HCT116 (cell line): ENCODE measurements at regions not wholly inside any gene's neighbourhood (a gene's known extent, or its start where the extent isn't known, plus 50 kb on each side); places are given as distances from the start of the nearest gene placed in this dataset.

Source experiments
- ATAC-seq: fragments of 200-7000 bp; cut with Tn5 transposase; 2 replicates; pipeline ENCODE4 v1.9.1; 2020; ENCODE audit warnings: mild to moderate bottlenecking, moderate library complexity
- BruUV-seq: library from RNA; stranded (reverse); fragments of 400-500 nt; replicated peaks from 2 replicates; lab custom pipeline; 2021; lab: Mats Ljungman, UMichigan
- CTCF ChIA-PET: fragments of 300-600 bp; sonication (Branson Sonifier 250); formaldehyde crosslinking; loops from one replicate; lab custom pipeline; 2021; ENCODE audit warnings: antibody characterized with exemption; lab: Charles Lee
- POLR2A ChIA-PET: fragments of 300-600, 350-600 bp; sonication (Branson Sonifier 250); formaldehyde crosslinking; loops from one replicate; lab custom pipeline; 2021; ENCODE audit warnings: antibody characterized with exemption; lab: Charles Lee
- RAD21 ChIA-PET, 2 experiments: fragments of 300-600 bp; sonication (Branson Sonifier 250); formaldehyde crosslinking; loops; one replicate each; lab custom pipeline; 2023; ENCODE audit warnings: low total read pairs in 2 of 2; ENCODE audit not compliant: uncharacterized antibody in 2 of 2, unreplicated experiment in 2 of 2, low non-redundant PET in 1 of 2; lab: Charles Lee
- DNase-seq: peaks from one replicate; pipeline ENCODE4 v3.0.0-alpha.2; 2010; ENCODE audit warnings: low read depth, low spot score
- H2AFZ ChIP-seq: fragments of 200-600 bp; shearing (Covaris generic), sonication (generic); 2 replicates; pipeline ENCODE4 v1.6.1; 2017; ENCODE audit warnings: low read depth, mixed run types, mixed read lengths, antibody characterized with exemption, low read length; ENCODE audit not compliant: poor library complexity, severe bottlenecking
- H3K27ac ChIP-seq: 2 replicates; pipeline ENCODE4 v1.5.1; 2012; ENCODE audit warnings: low read depth, low read length
- H3K27me3 ChIP-seq: fragments of 200-600 bp; sonication (generic); 2 replicates; pipeline ENCODE4 v1.6.1; 2016; ENCODE audit warnings: mixed run types, low read length, mixed read lengths; ENCODE audit not compliant: insufficient read depth
- H3K36me3 ChIP-seq, 2 experiments: fragments of 200-500 bp in 1 of 2; fragments of 200-600 bp in 1 of 2; sonication (Bioruptor generic) in 1 of 2; sonication (generic) in 1 of 2; 2 replicates each; pipeline versions ENCODE4 v1.5.1 to v1.6.1; 2014 to 2016; ENCODE audit warnings: low read length in 2 of 2, inconsistent platforms in 1 of 2, mixed read lengths in 1 of 2, mixed run types in 1 of 2; ENCODE audit not compliant: insufficient read depth in 2 of 2, control insufficient read depth in 1 of 2
- H3K4me1 ChIP-seq, 2 experiments: fragments of 200-600 bp in 1 of 2; sonication (generic) in 1 of 2; 2 replicates each; pipeline versions ENCODE4 v1.5.1 to v1.6.1; 2012 to 2017; ENCODE audit warnings: low read length in 2 of 2, inconsistent platforms in 1 of 2, mild to moderate bottlenecking in 1 of 2, mixed read lengths in 1 of 2, mixed run types in 1 of 2, moderate library complexity in 1 of 2; ENCODE audit not compliant: insufficient read depth in 2 of 2, control insufficient read depth in 1 of 2
- H3K4me2 ChIP-seq: fragments of 200-600 bp; sonication (generic); 2 replicates; pipeline ENCODE4 v1.6.1; 2017; ENCODE audit warnings: mixed run types, low read length, mixed read lengths
- H3K4me3 ChIP-seq, 2 experiments: fragments of 200-600 bp in 1 of 2; sonication (generic) in 1 of 2; replicated peaks in 1 of 2; 2 replicates each; pipeline ENCODE4 v1.5.1; 2011 to 2016; ENCODE audit warnings: low read length in 2 of 2, control low read depth in 1 of 2, low read depth in 1 of 2, mild to moderate bottlenecking in 1 of 2, mixed read lengths in 1 of 2, mixed run types in 1 of 2
- H3K79me2 ChIP-seq: fragments of 200-600 bp; sonication (generic); 2 replicates; pipeline ENCODE4 v1.6.1; 2017; ENCODE audit warnings: mild to moderate bottlenecking, mixed run types, low read length, moderate library complexity, mixed read lengths; ENCODE audit not compliant: insufficient read depth
- H3K9ac ChIP-seq: fragments of 200-600 bp; sonication (generic); 2 replicates; pipeline ENCODE4 v1.6.1; 2016; ENCODE audit warnings: low read length, mixed read lengths
- H3K9me2 ChIP-seq: fragments of 200-600 bp; sonication (generic), shearing (Covaris generic); 2 replicates; pipeline ENCODE4 v1.6.1; 2017; ENCODE audit warnings: mixed run types, mild to moderate bottlenecking, moderate library complexity; ENCODE audit not compliant: insufficient read depth
- H3K9me3 ChIP-seq, 2 experiments: fragments of 200-500 bp in 1 of 2; fragments of 200-600 bp in 1 of 2; sonication (Bioruptor generic) in 1 of 2; sonication (generic) in 1 of 2; 2 replicates each; pipeline ENCODE4 v1.6.1; 2014 to 2017; ENCODE audit warnings: low read length in 2 of 2, mixed read lengths in 2 of 2, inconsistent platforms in 1 of 2, low read depth in 1 of 2, mild to moderate bottlenecking in 1 of 2, mixed run types in 1 of 2, moderate library complexity in 1 of 2; ENCODE audit not compliant: control insufficient read depth in 1 of 2, insufficient read depth in 1 of 2
- H4K20me1 ChIP-seq: fragments of 200-600 bp; sonication (generic), shearing (Covaris generic); 2 replicates; pipeline ENCODE4 v1.6.1; 2017; ENCODE audit warnings: mixed run types, mild to moderate bottlenecking, moderate library complexity; ENCODE audit not compliant: insufficient read depth
- ATF3 ChIP-seq: IDR thresholded peaks from 2 replicates; pipeline ENCODE4 v1.6.1; 2012
- CBX3 ChIP-seq: IDR thresholded peaks from 2 replicates; pipeline ENCODE4 v1.6.1; 2012; ENCODE audit warnings: low read depth
- CEBPB ChIP-seq: IDR thresholded peaks from 2 replicates; pipeline ENCODE4 v1.6.1; 2012; ENCODE audit warnings: low read depth
- CTCF ChIP-seq, 3 experiments: fragments of 200-600 bp in 1 of 3; sonication (generic) in 1 of 3; IDR thresholded peaks in 2 of 3; conservative IDR thresholded peaks in 1 of 3; 2 replicates each; pipeline ENCODE4 v1.5.1; 2012 to 2017; ENCODE audit warnings: low read depth in 2 of 3, low read length in 2 of 3, antibody characterized with exemption in 1 of 3, borderline replicate concordance in 1 of 3, control low read depth in 1 of 3, mild to moderate bottlenecking in 1 of 3, mixed read lengths in 1 of 3, mixed run types in 1 of 3, moderate library complexity in 1 of 3; ENCODE audit not compliant: insufficient read depth in 1 of 3
- EZH2 ChIP-seq: fragments of 200-600 bp; sonication (generic); IDR thresholded peaks from 2 replicates; pipeline ENCODE4 v1.6.1; 2017; ENCODE audit warnings: antibody characterized with exemption, mixed run types
- FOSL1 ChIP-seq: IDR thresholded peaks from 2 replicates; pipeline ENCODE4 v1.6.1; 2012; ENCODE audit warnings: low read depth
- MAX ChIP-seq: IDR thresholded peaks from 2 replicates; pipeline ENCODE4 v1.6.1; 2012
- POLR2A ChIP-seq: IDR thresholded peaks from 2 replicates; pipeline ENCODE4 v1.7.0; 2011; ENCODE audit warnings: borderline replicate concordance; ENCODE audit not compliant: insufficient read depth, insufficient read length; ENCODE audit errors: extremely low read depth
- POLR2AphosphoS5 ChIP-seq: IDR thresholded peaks from 2 replicates; pipeline ENCODE4 v1.6.1; 2011; ENCODE audit warnings: mild to moderate bottlenecking, low read depth, low read length, moderate library complexity
- REST ChIP-seq: IDR thresholded peaks from 2 replicates; pipeline ENCODE4 v1.6.1; 2012; ENCODE audit warnings: low read depth
- SIN3A ChIP-seq: IDR thresholded peaks from 2 replicates; pipeline ENCODE4 v1.6.1; 2012; ENCODE audit warnings: low read depth
- SP1 ChIP-seq: IDR thresholded peaks from 2 replicates; pipeline ENCODE4 v1.6.1; 2012; ENCODE audit warnings: low read depth
- TCF7L2 ChIP-seq: IDR thresholded peaks from 2 replicates; pipeline ENCODE4 v1.7.0; 2011; ENCODE audit warnings: borderline replicate concordance, inconsistent platforms; ENCODE audit not compliant: insufficient read depth, insufficient read length; ENCODE audit errors: extremely low read depth
- intact Hi-C: fragments of 100-400 bp; cut with micrococcal nuclease; formaldehyde crosslinking; loops from 2 replicates; pipeline ENCODE4 v1.10.0; 2022

DNA sequence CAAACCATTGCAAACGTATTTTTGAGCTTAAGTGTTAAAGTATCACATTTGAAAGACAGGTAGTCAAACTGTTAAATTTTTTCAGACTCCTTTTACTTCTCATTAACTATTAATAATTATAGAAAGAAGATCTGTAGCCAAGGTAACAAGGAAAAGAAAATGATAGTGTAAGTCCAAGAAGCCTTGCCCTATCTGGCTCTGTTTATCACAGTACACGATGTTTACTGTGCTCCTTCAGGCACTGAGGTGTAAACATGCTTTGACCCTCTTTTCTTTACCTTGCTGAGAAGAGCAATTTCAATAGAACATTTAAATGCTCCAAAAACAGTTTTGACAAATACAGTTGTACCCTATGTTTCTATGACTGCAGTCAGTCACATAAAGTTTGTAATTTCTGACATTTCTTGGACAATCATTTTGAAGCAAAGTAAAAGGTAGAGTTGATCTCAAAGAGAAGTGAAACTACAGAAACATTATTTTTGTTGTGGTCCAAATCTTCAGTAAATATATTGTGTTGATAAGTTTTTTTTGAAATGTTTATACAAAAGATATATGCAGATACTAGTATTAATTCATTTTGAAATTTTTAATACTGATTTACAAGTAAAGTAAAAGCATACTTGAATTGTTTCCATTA is 152.6 kb upstream of the KYNU start:
- no peaks in the 10 kb centered on the region for H3K9me2 ChIP-seq
- RAD21 ChIA-PET = no interaction called here
- BruUV-seq = no TSS peak
- POLR2A ChIA-PET = no interaction called here
- no peak for TF ChIP-seq CTCF (IDR thresholded peaks at IDR 0.05 in 2 of 3, conservative IDR thresholded peaks at IDR 0.05 in 1 of 3; ENCODE audit: borderline replicate concordance in 1 of 3, insufficient read depth in 1 of 3, low read depth in 2 of 3, low read length in 2 of 3)
- no peak for TF ChIP-seq TCF7L2
- TF ChIP-seq FOSL1 = no peak
- TF ChIP-seq SP1 = no peak
- no peak for TF ChIP-seq POLR2A
- TF ChIP-seq CBX3 = no peak
- no peak for TF ChIP-seq SIN3A
- no peak for TF ChIP-seq REST
- no peak for TF ChIP-seq POLR2AphosphoS5
- TF ChIP-seq CEBPB = no peak
- TF ChIP-seq EZH2 = no peak
- TF ChIP-seq ATF3 = no peak
- no peak for TF ChIP-seq MAX
- TF ChIP-seq, all 23 proteins: peak for 0
- no peak overlapping the region for H3K4me3 ChIP-seq
- H3K79me2 ChIP-seq = no peaks in the 10 kb centered on the region
- intact Hi-C loops = no loop called here
- no peak overlapping the region for H3K9ac ChIP-seq
- no peak overlapping the region for H3K4me2 ChIP-seq
- H3K36me3 ChIP-seq = no peaks in the 10 kb centered on the region
- no peaks in the 10 kb centered on the region for H3K27me3 ChIP-seq
- ATAC-seq = no peak
- no peak overlapping the region for H3K27ac ChIP-seq
- CTCF ChIA-PET = no interaction called here
- H2AFZ ChIP-seq = no peak overlapping the region
- no peaks in the 10 kb centered on the region for H3K4me1 ChIP-seq
- no peaks in the 10 kb centered on the region for H3K9me3 ChIP-seq
- DNase-seq = no peak
- no peaks in the 10 kb centered on the region for H4K20me1 ChIP-seq
